GM12878 (cell line): ENCODE measurements at regions not wholly inside any gene's neighbourhood (a gene's known extent, or its start where the extent isn't known, plus 50 kb on each side); places are given as distances from the start of the nearest gene placed in this dataset.

Source experiments
- ATAC-seq: fragments of 200-7000 bp; cut with Tn5 transposase; 3 replicates; pipeline ENCODE4 v1.9.1; 2020; ENCODE audit warnings: mild to moderate bottlenecking, moderate library complexity
- BruUV-seq: library from RNA; stranded (reverse); fragments of 400-500 nt; replicated peaks from 2 replicates; lab custom pipeline; 2021; lab: Mats Ljungman, UMichigan
- CTCF ChIA-PET: fragments of 300-600 bp; sonication (Branson Sonifier 250); formaldehyde crosslinking; extraction: SDS; loops from one replicate; lab custom pipeline; 2021; ENCODE audit warnings: inconsistent platforms; lab: Yijun Ruan, JAX
- POLR2A ChIA-PET: fragments of 350-600 bp; formaldehyde crosslinking; extraction: SDS; loops from one replicate; lab custom pipeline; 2021; ENCODE audit warnings: inconsistent platforms; lab: Charles Lee
- RAD21 ChIA-PET: fragments of 300-600 bp; sonication (Branson Sonifier 250); formaldehyde crosslinking; loops from one replicate; lab custom pipeline; 2023; ENCODE audit warnings: antibody characterized with exemption; ENCODE audit not compliant: unreplicated experiment; lab: Charles Lee
- SMC1A ChIA-PET: fragments of 300-600 bp; sonication (Branson Sonifier 250); formaldehyde crosslinking; loops from one replicate; lab custom pipeline; 2023; ENCODE audit not compliant: unreplicated experiment, uncharacterized antibody; lab: Charles Lee
- DNase-seq: peaks from one replicate; pipeline ENCODE4 v3.0.0-alpha.2; 2011; ENCODE audit warnings: low read depth, low spot score
- FAIRE-seq: peaks from 3 replicates; lab custom pipeline; 2011; peaks lifted over from hg19 to GRCh38; lab: Jason Lieb, UNC
- H2AFZ ChIP-seq: 2 replicates; pipeline ENCODE4 v1.6.0; 2011; ENCODE audit warnings: low read depth, low read length, control low read depth; ENCODE audit not compliant: control insufficient read depth
- H3K27ac ChIP-seq: 2 replicates; pipeline ENCODE4 v1.5.1; 2011; ENCODE audit warnings: control low read depth; ENCODE audit not compliant: control insufficient read depth, insufficient read depth
- H3K27me3 ChIP-seq, 2 experiments: replicated peaks in 1 of 2; 2 replicates each; pipeline versions ENCODE4 v1.6.0 to v1.6.1; 2011; ENCODE audit warnings: low read length in 1 of 2; ENCODE audit not compliant: control insufficient read depth in 2 of 2, insufficient read depth in 2 of 2
- H3K36me3 ChIP-seq, 2 experiments: 2 replicates each; pipeline ENCODE4 v1.5.1; 2011; ENCODE audit warnings: low read length in 1 of 2; ENCODE audit not compliant: control insufficient read depth in 2 of 2, insufficient read depth in 2 of 2
- H3K4me1 ChIP-seq: 2 replicates; pipeline ENCODE4 v1.6.1; 2011; ENCODE audit warnings: mild to moderate bottlenecking, low read length, moderate library complexity, mixed read lengths; ENCODE audit not compliant: control insufficient read depth, insufficient read depth
- H3K4me2 ChIP-seq: 2 replicates; pipeline ENCODE4 v1.6.0; 2011; ENCODE audit warnings: control low read depth; ENCODE audit not compliant: control insufficient read depth, insufficient read depth
- H3K4me3 ChIP-seq: fragments of 200-600 bp; sonication (generic); 2 replicates; pipeline ENCODE4 v1.5.1; 2016
- H3K79me2 ChIP-seq: 2 replicates; pipeline ENCODE4 v1.6.0; 2011; ENCODE audit warnings: low read length; ENCODE audit not compliant: control insufficient read depth, insufficient read depth
- H3K9ac ChIP-seq: 2 replicates; pipeline ENCODE4 v1.8.0; 2011; ENCODE audit warnings: low read length, control low read depth, mixed read lengths; ENCODE audit not compliant: control insufficient read depth, insufficient read depth
- H3K9me3 ChIP-seq: replicated peaks from 3 replicates; pipeline ENCODE4 v1.5.1; 2011; ENCODE audit warnings: mild to moderate bottlenecking, low read length; ENCODE audit not compliant: control insufficient read depth, insufficient read depth
- H4K20me1 ChIP-seq: 2 replicates; pipeline ENCODE4 v1.6.0; 2011; ENCODE audit not compliant: control insufficient read depth, insufficient read depth
- ATF7 ChIP-seq: fragments of 450-650 bp; IDR thresholded peaks from 2 replicates; pipeline ENCODE4 v1.6.1; 2016; ENCODE audit warnings: low read depth, mild to moderate bottlenecking
- BCL11A ChIP-seq: IDR thresholded peaks from 2 replicates; pipeline ENCODE4 v1.6.1; 2011; ENCODE audit warnings: low read depth, low read length
- CBFB ChIP-seq: IDR thresholded peaks from 2 replicates; pipeline ENCODE4 v1.6.1; 2016; ENCODE audit warnings: antibody characterized with exemption, low read depth
- CREB1 ChIP-seq: IDR thresholded peaks from 2 replicates; pipeline ENCODE4 v1.6.1; 2012; ENCODE audit warnings: low read depth, mild to moderate bottlenecking, inconsistent platforms
- EP300 ChIP-seq, 2 experiments: fragments of 150-350 bp in 1 of 2; IDR thresholded peaks; 2 replicates each; pipeline ENCODE4 v1.6.1; 2011 to 2012; ENCODE audit warnings: low read depth in 2 of 2, low read length in 2 of 2, borderline replicate concordance in 1 of 2, improper control_type of control experiment in 1 of 2, inconsistent platforms in 1 of 2; ENCODE audit not compliant: control insufficient read depth in 1 of 2
- IRF3 ChIP-seq: fragments of 450-650 bp; IDR thresholded peaks from 2 replicates; pipeline ENCODE4 v1.6.1; 2014; ENCODE audit warnings: mild to moderate bottlenecking
- MAX ChIP-seq: IDR thresholded peaks from 2 replicates; pipeline ENCODE4 v1.6.1; 2012; ENCODE audit warnings: low read depth, low read length, improper control_type of control experiment
- RAD21 ChIP-seq: IDR thresholded peaks from 2 replicates; pipeline ENCODE4 v1.6.1; 2011; ENCODE audit warnings: mild to moderate bottlenecking, low read depth, low read length, moderate library complexity; ENCODE audit not compliant: insufficient read depth
- ZBTB11 ChIP-seq: fragments of 450-650 bp; formaldehyde crosslinking; IDR thresholded peaks from 2 replicates; pipeline ENCODE4 v1.5.0; 2022; ENCODE audit warnings: mild to moderate bottlenecking, missing genetic modification characterization
- ZNF24 ChIP-seq: fragments of 450-650 bp; IDR thresholded peaks from 2 replicates; pipeline ENCODE4 v1.6.1; 2017; ENCODE audit warnings: antibody characterized with exemption, mild to moderate bottlenecking
- WGBS: methylation state at CpG from one replicate; pipeline ENCODE4 v1.1.6; 2016; ENCODE audit warnings: low lambda C conversion rate; ENCODE audit not compliant: insufficient replicate concordance, insufficient coverage; ENCODE audit errors: missing lambda C conversion rate; 5-methylcytosine and 5-hydroxymethylcytosine counted together
- in situ Hi-C: fragments of 300-500 bp; cut with MboI; formaldehyde crosslinking; loops from 9 replicates; pipeline ENCODE4 v1.14.3; 2018; ENCODE audit warnings: mixed read lengths
- intact Hi-C: fragments of 100-400 bp; cut with micrococcal nuclease; formaldehyde crosslinking; loops from one replicate; pipeline ENCODE4 v1.14.2; 2022; ENCODE audit not compliant: unreplicated experiment
- TF ChIP-seq, protein P1 (sequence below), 3 experiments: IDR thresholded peaks in 2 of 3; conservative IDR thresholded peaks in 1 of 3; 2 replicates each; pipeline ENCODE4 v1.5.1; 2011; ENCODE audit warnings: low read depth in 3 of 3, low read length in 3 of 3, mild to moderate bottlenecking in 3 of 3, control low read depth in 2 of 3, moderate library complexity in 2 of 3, inconsistent platforms in 1 of 3, mixed read lengths in 1 of 3; ENCODE audit not compliant: control insufficient read depth in 2 of 3, insufficient read depth in 1 of 3; ENCODE audit errors: extremely low read depth in 1 of 3
- TF ChIP-seq, protein P2 (sequence below): IDR thresholded peaks from 2 replicates; pipeline ENCODE4 v1.6.1; 2011; ENCODE audit warnings: low read depth, low read length, improper control_type of control experiment, borderline replicate concordance

GRCh38 chr20:24853916-24854315, 95.2 kb upstream of the CST7 start:
- no peak overlapping the region for H3K4me3 ChIP-seq
- no peak overlapping the region for H3K27ac ChIP-seq
- no peaks in the 10 kb centered on the region for H3K27me3 ChIP-seq
- ChIA-PET POLR2A (no interaction called here), SMC1A (no interaction called here), RAD21 (no interaction called here), CTCF (no interaction called here)
- peaks cover 10% of the 10 kb centered on the region for H3K9me3 ChIP-seq
- no peaks in the 10 kb centered on the region for H3K4me1 ChIP-seq
- TF ChIP-seq, protein P1, sequence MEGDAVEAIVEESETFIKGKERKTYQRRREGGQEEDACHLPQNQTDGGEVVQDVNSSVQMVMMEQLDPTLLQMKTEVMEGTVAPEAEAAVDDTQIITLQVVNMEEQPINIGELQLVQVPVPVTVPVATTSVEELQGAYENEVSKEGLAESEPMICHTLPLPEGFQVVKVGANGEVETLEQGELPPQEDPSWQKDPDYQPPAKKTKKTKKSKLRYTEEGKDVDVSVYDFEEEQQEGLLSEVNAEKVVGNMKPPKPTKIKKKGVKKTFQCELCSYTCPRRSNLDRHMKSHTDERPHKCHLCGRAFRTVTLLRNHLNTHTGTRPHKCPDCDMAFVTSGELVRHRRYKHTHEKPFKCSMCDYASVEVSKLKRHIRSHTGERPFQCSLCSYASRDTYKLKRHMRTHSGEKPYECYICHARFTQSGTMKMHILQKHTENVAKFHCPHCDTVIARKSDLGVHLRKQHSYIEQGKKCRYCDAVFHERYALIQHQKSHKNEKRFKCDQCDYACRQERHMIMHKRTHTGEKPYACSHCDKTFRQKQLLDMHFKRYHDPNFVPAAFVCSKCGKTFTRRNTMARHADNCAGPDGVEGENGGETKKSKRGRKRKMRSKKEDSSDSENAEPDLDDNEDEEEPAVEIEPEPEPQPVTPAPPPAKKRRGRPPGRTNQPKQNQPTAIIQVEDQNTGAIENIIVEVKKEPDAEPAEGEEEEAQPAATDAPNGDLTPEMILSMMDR (IDR thresholded peaks at IDR 0.05 in 2 of 3, conservative IDR thresholded peaks at IDR 0.05 in 1 of 3; ENCODE audit: control insufficient read depth in 2 of 3, extremely low read depth in 1 of 3, insufficient read depth in 1 of 3, low read depth in 3 of 3, low read length in 3 of 3): no peak
- no peak for TF ChIP-seq CBFB
- TF ChIP-seq ATF7: no peak
- TF ChIP-seq EP300 (IDR thresholded peaks at IDR 0.05; ENCODE audit: borderline replicate concordance in 1 of 2, control insufficient read depth in 1 of 2, low read depth in 2 of 2, low read length in 2 of 2): no peak
- TF ChIP-seq ZNF24: no peak
- TF ChIP-seq, protein P2, sequence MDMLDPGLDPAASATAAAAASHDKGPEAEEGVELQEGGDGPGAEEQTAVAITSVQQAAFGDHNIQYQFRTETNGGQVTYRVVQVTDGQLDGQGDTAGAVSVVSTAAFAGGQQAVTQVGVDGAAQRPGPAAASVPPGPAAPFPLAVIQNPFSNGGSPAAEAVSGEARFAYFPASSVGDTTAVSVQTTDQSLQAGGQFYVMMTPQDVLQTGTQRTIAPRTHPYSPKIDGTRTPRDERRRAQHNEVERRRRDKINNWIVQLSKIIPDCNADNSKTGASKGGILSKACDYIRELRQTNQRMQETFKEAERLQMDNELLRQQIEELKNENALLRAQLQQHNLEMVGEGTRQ: no peak
- TF ChIP-seq BCL11A: no peak
- no peak for TF ChIP-seq CREB1
- TF ChIP-seq MAX: no peak
- no peak for TF ChIP-seq RAD21
- no peak for TF ChIP-seq IRF3
- TF ChIP-seq ZBTB11: no peak
- WGBS: 0% methylated on average over 1 of the region's 1 CpG
- no peak for FAIRE-seq
- no peak for ATAC-seq
- H3K79me2 ChIP-seq: no peaks in the 10 kb centered on the region
- no peak overlapping the region for H3K9ac ChIP-seq
- in situ Hi-C loops: no loop called here
- no TSS peak for BruUV-seq
- no peak overlapping the region for H3K4me2 ChIP-seq
- no peaks in the 10 kb centered on the region for H4K20me1 ChIP-seq
- H2AFZ ChIP-seq: no peak overlapping the region
- no peaks in the 10 kb centered on the region for H3K36me3 ChIP-seq
- intact Hi-C loops: no loop called here
- DNase-seq: no peak
